Endothelial cell of umbilical vein (primary cell): ENCODE measurements at regions not wholly inside any gene's neighbourhood (a gene's known extent, or its start where the extent isn't known, plus 50 kb on each side); places are given as distances from the start of the nearest gene placed in this dataset.

ENCODE experiments used
- BruUV-seq: library from RNA; stranded (reverse); fragments of 400-500 nt; replicated peaks from 2 replicates; lab custom pipeline; 2021; lab: Mats Ljungman, UMichigan
- CTCF ChIA-PET: fragments of 300-600, 350-600 bp; sonication (Branson Sonifier 250); formaldehyde crosslinking; loops from one replicate; lab custom pipeline; 2021; ENCODE audit warnings: antibody characterized with exemption, inconsistent platforms; lab: Charles Lee
- POLR2A ChIA-PET: fragments of 300-600, 350-600 bp; sonication (Branson Sonifier 250); formaldehyde crosslinking; loops from one replicate; lab custom pipeline; 2021; ENCODE audit warnings: antibody characterized with exemption, inconsistent platforms; lab: Charles Lee
- DNase-seq: peaks from one replicate; pipeline ENCODE4 v3.0.0-alpha.2; 2011; ENCODE audit warnings: low read depth, low spot score
- FAIRE-seq: peaks from 2 replicates; lab custom pipeline; 2011; peaks lifted over from hg19 to GRCh38; lab: Jason Lieb, UNC
- H2AFZ ChIP-seq: 2 replicates; pipeline ENCODE4 v1.6.0; 2012; ENCODE audit warnings: low read depth, low read length, control low read depth, inconsistent platforms
- H3K27ac ChIP-seq: 2 replicates; pipeline ENCODE4 v1.5.1; 2011; ENCODE audit warnings: low read depth, mild to moderate bottlenecking, control low read depth, low read length, moderate library complexity; ENCODE audit not compliant: insufficient read depth
- H3K27me3 ChIP-seq, 2 experiments: 2 replicates each; pipeline versions ENCODE4 v1.6.0 to v1.6.1; 2011; ENCODE audit warnings: low read length in 2 of 2, mixed read lengths in 1 of 2; ENCODE audit not compliant: control insufficient read depth in 2 of 2, insufficient read depth in 2 of 2
- H3K36me3 ChIP-seq, 2 experiments: 2 replicates in 1 of 2; 3 replicates in 1 of 2; pipeline ENCODE4 v1.5.1; 2011; ENCODE audit warnings: low read length in 2 of 2, mild to moderate bottlenecking in 1 of 2, moderate library complexity in 1 of 2; ENCODE audit not compliant: control insufficient read depth in 2 of 2, insufficient read depth in 2 of 2; ENCODE audit errors: extremely low read depth in 1 of 2
- H3K4me1 ChIP-seq: 3 replicates; pipeline ENCODE4 v1.5.1; 2011; ENCODE audit warnings: mild to moderate bottlenecking, low read length; ENCODE audit not compliant: control insufficient read depth, insufficient read depth; ENCODE audit errors: extremely low read depth
- H3K4me2 ChIP-seq: 2 replicates; pipeline ENCODE4 v1.6.1; 2011; ENCODE audit warnings: low read length, control low read depth, mixed read lengths; ENCODE audit not compliant: insufficient read depth
- H3K4me3 ChIP-seq, 3 experiments: fragments of 200-600 bp in 1 of 3; sonication (generic), shearing (Covaris generic) in 1 of 3; replicated peaks in 1 of 3; 2 replicates each; pipeline ENCODE4 v1.5.1; 2011 to 2016; ENCODE audit warnings: control low read depth in 3 of 3, low read length in 3 of 3, mild to moderate bottlenecking in 2 of 3, inconsistent platforms in 1 of 3, low read depth in 1 of 3, moderate library complexity in 1 of 3; ENCODE audit not compliant: insufficient read depth in 1 of 3
- H3K79me2 ChIP-seq: 2 replicates; pipeline ENCODE4 v1.6.0; 2012; ENCODE audit warnings: low read length, inconsistent platforms; ENCODE audit not compliant: control insufficient read depth, insufficient read depth
- H3K9ac ChIP-seq: replicated peaks from 2 replicates; pipeline ENCODE3; 2011; ENCODE audit warnings: low read length, control low read depth; ENCODE audit not compliant: insufficient read depth; ENCODE audit errors: extremely low read depth
- H3K9me1 ChIP-seq: replicated peaks from 3 replicates; pipeline ENCODE4 v1.6.0; 2011; ENCODE audit warnings: mild to moderate bottlenecking, low read length; ENCODE audit not compliant: control insufficient read depth, insufficient read depth; ENCODE audit errors: extremely low read depth
- H3K9me3 ChIP-seq: replicated peaks from 2 replicates; pipeline ENCODE4 v1.5.1; 2012; ENCODE audit warnings: low read length, inconsistent platforms; ENCODE audit not compliant: control insufficient read depth, insufficient read depth
- H4K20me1 ChIP-seq: replicated peaks from 2 replicates; pipeline ENCODE3; 2011; ENCODE audit warnings: mild to moderate bottlenecking, low read length; ENCODE audit not compliant: control insufficient read depth, insufficient read depth; ENCODE audit errors: extremely low read depth
- CTCF ChIP-seq, 2 donors: IDR thresholded peaks; 1 replicate in 1 of 2; 2 replicates in 1 of 2; pipeline ENCODE4 v1.5.1; 2011; ENCODE audit warnings: low read length in 2 of 2, mild to moderate bottlenecking in 2 of 2, moderate library complexity in 2 of 2, control low read depth in 1 of 2, inconsistent platforms in 1 of 2, low read depth in 1 of 2; ENCODE audit not compliant: insufficient read depth in 1 of 2; ENCODE audit errors: extremely low read depth in 1 of 2
- EZH2 ChIP-seq: IDR thresholded peaks from 2 replicates; pipeline ENCODE4 v1.6.1; 2012; ENCODE audit warnings: borderline replicate concordance, low read depth, mild to moderate bottlenecking, moderate library complexity, low read length, inconsistent platforms; ENCODE audit not compliant: severe bottlenecking
- FOS ChIP-seq: IDR thresholded peaks from 2 replicates; pipeline ENCODE4 v1.6.1; 2011; ENCODE audit warnings: mild to moderate bottlenecking, low read length, moderate library complexity, borderline replicate concordance; ENCODE audit not compliant: insufficient read depth
- GATA2 ChIP-seq: IDR thresholded peaks from 2 replicates; pipeline ENCODE4 v1.7.0; 2011; ENCODE audit warnings: low read depth, mild to moderate bottlenecking, moderate library complexity, mixed read lengths, low read length; ENCODE audit not compliant: insufficient read length, insufficient read depth
- JUN ChIP-seq: IDR thresholded peaks from 2 replicates; pipeline ENCODE4 v1.6.1; 2011; ENCODE audit warnings: borderline replicate concordance, low read depth; ENCODE audit not compliant: insufficient read length, insufficient read depth
- MAX ChIP-seq: IDR thresholded peaks from 2 replicates; pipeline ENCODE4 v1.6.1; 2011; ENCODE audit not compliant: insufficient read depth, insufficient read length
- MYC ChIP-seq: IDR thresholded peaks from one replicate; pipeline ENCODE4 v1.6.1; 2011; ENCODE audit warnings: mild to moderate bottlenecking, low read depth, low read length
- POLR2A ChIP-seq: IDR thresholded peaks from 2 replicates; pipeline ENCODE4 v1.6.1; 2012; ENCODE audit warnings: low read depth, mild to moderate bottlenecking, control low read depth, low read length
- POLR2AphosphoS5 ChIP-seq: IDR thresholded peaks from 2 replicates; pipeline ENCODE4 v1.6.1; 2012; ENCODE audit warnings: low read depth, mild to moderate bottlenecking, control low read depth, low read length, moderate library complexity; ENCODE audit not compliant: insufficient read depth
- dilution Hi-C: fragments of 300-500 bp; cut with MboI; formaldehyde crosslinking; loops from one replicate; pipeline ENCODE4 v1.15.0; 2019; ENCODE audit warnings: low sequenced_read_pairs; ENCODE audit not compliant: extremely low pct_ligation_motif_present
- intact Hi-C: fragments of 100-400 bp; cut with micrococcal nuclease; formaldehyde crosslinking; loops from one replicate; pipeline ENCODE4 v1.10.0; 2022

- no peak for TF ChIP-seq MAX
- no peak for TF ChIP-seq POLR2A
- no peak for TF ChIP-seq JUN
- TF ChIP-seq CTCF (IDR thresholded peaks at IDR 0.05; ENCODE audit: extremely low read depth in 1 of 2, insufficient read depth in 1 of 2, low read depth in 1 of 2, low read length in 2 of 2) = no peak
- no peak for TF ChIP-seq EZH2
- no peak for TF ChIP-seq POLR2AphosphoS5
- no peak for TF ChIP-seq MYC
- no peak for TF ChIP-seq FOS
- no peak for TF ChIP-seq GATA2
- no peaks in the 10 kb centered on the region for H3K9me3 ChIP-seq
- H3K79me2 ChIP-seq = no peaks in the 10 kb centered on the region
- H3K4me2 ChIP-seq = no peak overlapping the region
- no peak overlapping the region for H3K4me3 ChIP-seq
- intact Hi-C loops (no loop called here), dilution Hi-C loops (no loop called here)
- no peak for DNase-seq
- no peak overlapping the region for H2AFZ ChIP-seq
- no peak overlapping the region for H3K9ac ChIP-seq
- no peak for FAIRE-seq
- H3K27me3 ChIP-seq = no peaks in the 10 kb centered on the region
- no peaks in the 10 kb centered on the region for H4K20me1 ChIP-seq
- no peaks in the 10 kb centered on the region for H3K36me3 ChIP-seq
- no peaks in the 10 kb centered on the region for H3K9me1 ChIP-seq
- POLR2A ChIA-PET = no interaction called here
- CTCF ChIA-PET = interaction anchor here (0.5 kb wide), 1 partner anchor 51 kb away, joined by 3 read pairs; no protein-coding TSS in a partner anchor
- no peaks in the 10 kb centered on the region for H3K4me1 ChIP-seq
- no TSS peak for BruUV-seq
- H3K27ac ChIP-seq = no peak overlapping the region
Observed at GRCh38 chr20:5689463-5689862, 60.7 kb upstream of the SHLD1 start.
